CD14-positive monocyte (primary cell): ENCODE measurements at regions not wholly inside any gene's neighbourhood (a gene's known extent, or its start where the extent isn't known, plus 50 kb on each side); places are given as distances from the start of the nearest gene placed in this dataset.

ENCODE experiments used
- DNase-seq, 3 donors: peaks; one replicate each; pipeline ENCODE4 v3.0.0-alpha.2; 2011 to 2022
- H2AFZ ChIP-seq: 2 replicates; pipeline ENCODE4 v1.6.0; 2012; ENCODE audit warnings: mild to moderate bottlenecking, low read depth, low read length, inconsistent platforms; ENCODE audit not compliant: insufficient read depth, poor library complexity, severe bottlenecking
- H3K27ac ChIP-seq, 2 donors: 1 replicate in 1 of 2; 2 replicates in 1 of 2; pipeline ENCODE4 v1.5.1; 2012 to 2013; ENCODE audit warnings: low read length in 2 of 2, control low read depth in 1 of 2, inconsistent platforms in 1 of 2, low read depth in 1 of 2, mild to moderate bottlenecking in 1 of 2
- H3K27me3 ChIP-seq, 2 donors: one replicate each; pipeline versions ENCODE4 v1.6.0 to v1.6.1; 2011 to 2013; ENCODE audit warnings: low read length in 2 of 2; ENCODE audit not compliant: control insufficient read depth in 2 of 2, insufficient read depth in 2 of 2
- H3K36me3 ChIP-seq, 2 donors: replicated peaks in 1 of 2; 1 replicate in 1 of 2; 2 replicates in 1 of 2; pipeline versions ENCODE4 v1.5.1 to v1.6.1; 2012 to 2013; ENCODE audit warnings: low read length in 2 of 2, control low read depth in 1 of 2, inconsistent platforms in 1 of 2, mild to moderate bottlenecking in 1 of 2; ENCODE audit not compliant: insufficient read depth in 2 of 2, control insufficient read depth in 1 of 2
- H3K4me1 ChIP-seq, 2 donors: 1 replicate in 1 of 2; 2 replicates in 1 of 2; pipeline versions ENCODE4 v1.5.1 to v1.6.1; 2012 to 2013; ENCODE audit warnings: low read length in 2 of 2, control low read depth in 1 of 2, inconsistent platforms in 1 of 2, mild to moderate bottlenecking in 1 of 2, moderate library complexity in 1 of 2; ENCODE audit not compliant: insufficient read depth in 2 of 2, control insufficient read depth in 1 of 2
- H3K4me2 ChIP-seq: replicated peaks from 2 replicates; pipeline ENCODE3; 2012; ENCODE audit warnings: low read length, moderate library complexity, mild to moderate bottlenecking; ENCODE audit not compliant: poor library complexity, severe bottlenecking; ENCODE audit errors: extremely low read depth
- H3K4me3 ChIP-seq, 3 experiments: fragments of 200-600 bp in 1 of 3; sonication (generic) in 1 of 3; replicated peaks in 1 of 3; 1 replicate in 2 of 3; 2 replicates in 1 of 3; pipeline ENCODE4 v1.5.1; 2011 to 2013; ENCODE audit warnings: low read length in 3 of 3, mild to moderate bottlenecking in 3 of 3, control low read depth in 2 of 3, low read depth in 2 of 3, inconsistent platforms in 1 of 3, moderate library complexity in 1 of 3
- H3K79me2 ChIP-seq: 2 replicates; pipeline ENCODE4 v1.6.0; 2012; ENCODE audit warnings: mild to moderate bottlenecking, control low read depth, inconsistent platforms, low read length, moderate library complexity; ENCODE audit not compliant: insufficient read depth
- H3K9ac ChIP-seq: 2 replicates; pipeline ENCODE4 v1.6.0; 2017; ENCODE audit warnings: low read length, mild to moderate bottlenecking; ENCODE audit not compliant: insufficient read depth, poor library complexity, severe bottlenecking
- H3K9me3 ChIP-seq, 2 donors: replicated peaks in 1 of 2; 1 replicate in 1 of 2; 2 replicates in 1 of 2; pipeline versions ENCODE4 v1.5.1 to v1.6.1; 2012 to 2013; ENCODE audit warnings: low read length in 2 of 2, control low read depth in 1 of 2; ENCODE audit not compliant: control insufficient read depth in 1 of 2, insufficient read depth in 1 of 2
- H4K20me1 ChIP-seq: 2 replicates; pipeline ENCODE4 v1.6.0; 2012; ENCODE audit warnings: mild to moderate bottlenecking, low read length, control low read depth, moderate library complexity; ENCODE audit not compliant: insufficient read depth
- H3K27ac Mint-ChIP-seq, 7 donors: one replicate each; pipeline ENCODE4 v1.8.0; 2020; ENCODE audit warnings: mild to moderate bottlenecking in 7 of 7, mixed read lengths in 7 of 7, moderate library complexity in 6 of 7, inconsistent platforms in 2 of 7
- H3K27me3 Mint-ChIP-seq, 3 donors: one replicate each; pipeline ENCODE4 v1.8.0; 2021 to 2022; ENCODE audit warnings: low read depth in 3 of 3, mild to moderate bottlenecking in 3 of 3, mixed read lengths in 3 of 3, moderate library complexity in 3 of 3, inconsistent platforms in 1 of 3
- H3K36me3 Mint-ChIP-seq, 2 donors: one replicate each; pipeline ENCODE4 v1.8.0; 2020; ENCODE audit warnings: mixed read lengths in 2 of 2, inconsistent platforms in 1 of 2, mild to moderate bottlenecking in 1 of 2
- H3K4me1 Mint-ChIP-seq: one replicate; pipeline ENCODE4 v1.8.0; 2020; ENCODE audit warnings: mild to moderate bottlenecking, mixed read lengths
- H3K4me3 Mint-ChIP-seq, 2 donors: one replicate each; pipeline ENCODE4 v1.8.0; 2020; ENCODE audit warnings: mild to moderate bottlenecking in 2 of 2, mixed read lengths in 2 of 2, moderate library complexity in 1 of 2
- H3K9me3 Mint-ChIP-seq, 7 donors: one replicate each; pipeline ENCODE4 v1.8.0; 2020 to 2022; ENCODE audit warnings: mixed read lengths in 7 of 7, mild to moderate bottlenecking in 6 of 7, moderate library complexity in 6 of 7, inconsistent platforms in 2 of 7
- WGBS: methylation state at CpG from one replicate; pipeline ENCODE4 v1.1.5; 2013; ENCODE audit warnings: missing lambda C conversion rate; ENCODE audit not compliant: insufficient coverage; 5-methylcytosine and 5-hydroxymethylcytosine counted together
- intact Hi-C, 2 donors: fragments of 100-400 bp; cut with micrococcal nuclease; formaldehyde crosslinking; loops; one replicate each; pipeline versions ENCODE4 v1.15.0 to v1.15.1; 2023
- TF ChIP-seq, protein P1 (sequence below): fragments of 200-600 bp; IDR thresholded peaks from one replicate; pipeline ENCODE4 v1.8.0; 2022; ENCODE audit warnings: antibody characterized with exemption, mild to moderate bottlenecking

DNA sequence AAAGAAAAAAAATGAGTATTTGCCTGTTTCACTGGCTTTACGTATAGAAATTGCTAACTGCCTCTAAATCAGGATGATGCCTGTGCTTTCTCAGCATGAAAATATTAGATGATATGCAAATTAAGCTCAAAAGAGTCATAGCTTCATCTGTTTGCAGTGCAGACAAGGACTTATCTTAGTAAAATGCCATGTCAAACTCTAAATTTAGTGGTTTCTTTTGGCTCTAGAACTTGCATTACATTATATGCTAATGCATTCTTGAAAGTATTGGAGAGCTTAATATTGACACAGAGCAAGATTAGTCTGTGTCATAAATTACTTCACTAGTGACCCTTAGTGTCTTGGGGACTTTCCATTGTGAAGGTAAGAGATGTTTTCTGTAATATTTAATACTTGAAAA lies 1109.1 kb upstream of the NRXN1 start:
- no peaks in the 10 kb centered on the region for H3K9me3 ChIP-seq
- no peaks in the 10 kb centered on the region for H3K79me2 ChIP-seq
- H3K27me3 Mint-ChIP-seq, result no peaks in the 10 kb centered on the region
- no peak overlapping the region for H3K27ac ChIP-seq
- WGBS, result no CpG with 5 or more reads among the region's 1 CpG
- no peak overlapping the region for H3K4me3 Mint-ChIP-seq
- TF ChIP-seq, protein P1, sequence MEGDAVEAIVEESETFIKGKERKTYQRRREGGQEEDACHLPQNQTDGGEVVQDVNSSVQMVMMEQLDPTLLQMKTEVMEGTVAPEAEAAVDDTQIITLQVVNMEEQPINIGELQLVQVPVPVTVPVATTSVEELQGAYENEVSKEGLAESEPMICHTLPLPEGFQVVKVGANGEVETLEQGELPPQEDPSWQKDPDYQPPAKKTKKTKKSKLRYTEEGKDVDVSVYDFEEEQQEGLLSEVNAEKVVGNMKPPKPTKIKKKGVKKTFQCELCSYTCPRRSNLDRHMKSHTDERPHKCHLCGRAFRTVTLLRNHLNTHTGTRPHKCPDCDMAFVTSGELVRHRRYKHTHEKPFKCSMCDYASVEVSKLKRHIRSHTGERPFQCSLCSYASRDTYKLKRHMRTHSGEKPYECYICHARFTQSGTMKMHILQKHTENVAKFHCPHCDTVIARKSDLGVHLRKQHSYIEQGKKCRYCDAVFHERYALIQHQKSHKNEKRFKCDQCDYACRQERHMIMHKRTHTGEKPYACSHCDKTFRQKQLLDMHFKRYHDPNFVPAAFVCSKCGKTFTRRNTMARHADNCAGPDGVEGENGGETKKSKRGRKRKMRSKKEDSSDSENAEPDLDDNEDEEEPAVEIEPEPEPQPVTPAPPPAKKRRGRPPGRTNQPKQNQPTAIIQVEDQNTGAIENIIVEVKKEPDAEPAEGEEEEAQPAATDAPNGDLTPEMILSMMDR, result no peak
- no peaks in the 10 kb centered on the region for H4K20me1 ChIP-seq
- no peak overlapping the region for H3K4me3 ChIP-seq
- no peak overlapping the region for H3K9ac ChIP-seq
- H3K27ac Mint-ChIP-seq, result no peak overlapping the region
- H3K36me3 ChIP-seq, result no peaks in the 10 kb centered on the region
- intact Hi-C loops, result no loop called here
- H3K27me3 ChIP-seq, result no peaks in the 10 kb centered on the region
- no peaks in the 10 kb centered on the region for H3K4me1 Mint-ChIP-seq
- H3K36me3 Mint-ChIP-seq, result no peaks in the 10 kb centered on the region
- no peak overlapping the region for H2AFZ ChIP-seq
- no peaks in the 10 kb centered on the region for H3K4me1 ChIP-seq
- DNase-seq, result no peak
- no peak overlapping the region for H3K4me2 ChIP-seq
- peaks cover 0 to 3% (median 0%) of the 10 kb centered on the region in 7 donors for H3K9me3 Mint-ChIP-seq

DNA sequence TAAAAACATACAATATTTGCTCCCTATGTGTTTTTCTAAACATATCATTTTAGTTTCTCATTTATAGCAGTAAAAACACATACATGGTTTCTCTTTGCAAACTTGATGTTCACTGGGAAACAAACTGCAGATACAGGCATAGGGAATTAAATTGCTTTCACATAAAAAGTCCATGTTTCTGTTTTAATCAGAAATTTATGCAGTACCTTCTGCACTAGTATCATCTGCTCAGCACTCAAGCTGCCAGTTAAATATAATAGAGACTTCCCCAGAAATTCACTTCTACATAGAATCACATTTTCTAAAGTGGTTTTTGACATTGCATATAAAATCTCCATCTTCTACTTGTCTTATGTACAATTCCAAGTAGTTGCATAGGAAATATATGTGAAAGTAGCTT lies 1107.3 kb upstream of the NRXN1 start:
- no peaks in the 10 kb centered on the region for H3K36me3 Mint-ChIP-seq

More for the DNA sequence above, 1107.3 kb upstream of the NRXN1 start:
- Histone ChIP-seq H2AFZ (no peak overlapping the region), H3K36me3 (no peaks in the 10 kb centered on the region), H3K4me2 (no peak overlapping the region), H3K4me1 (no peaks in the 10 kb centered on the region), H3K9me3 (no peaks in the 10 kb centered on the region), H4K20me1 (no peaks in the 10 kb centered on the region), H3K79me2 (no peaks in the 10 kb centered on the region), H3K9ac (no peak overlapping the region), H3K4me3 (no peak overlapping the region), H3K27ac (no peak overlapping the region), H3K27me3 (no peaks in the 10 kb centered on the region)
- intact Hi-C loops, result no loop called here
- Mint-ChIP-seq H3K27ac (no peak overlapping the region), H3K4me3 (no peak overlapping the region), H3K4me1 (no peaks in the 10 kb centered on the region), H3K9me3 (peaks cover 0 to 5% (median 2%) of the 10 kb centered on the region in 7 donors), H3K27me3 (no peaks in the 10 kb centered on the region)
- TF ChIP-seq, protein P1, result no peak
- no peak for DNase-seq
